ENCODE measurements at regions not wholly inside any gene's neighbourhood (a gene's known extent, or its start where the extent isn't known, plus 50 kb on each side); places are given as distances from the start of the nearest gene placed in this dataset.
"Not testable (repeated sequence)": the region's sequence is repeated elsewhere in the genome, so short reads cannot be mapped to it uniquely, and the experiment has no call there.

DNA sequence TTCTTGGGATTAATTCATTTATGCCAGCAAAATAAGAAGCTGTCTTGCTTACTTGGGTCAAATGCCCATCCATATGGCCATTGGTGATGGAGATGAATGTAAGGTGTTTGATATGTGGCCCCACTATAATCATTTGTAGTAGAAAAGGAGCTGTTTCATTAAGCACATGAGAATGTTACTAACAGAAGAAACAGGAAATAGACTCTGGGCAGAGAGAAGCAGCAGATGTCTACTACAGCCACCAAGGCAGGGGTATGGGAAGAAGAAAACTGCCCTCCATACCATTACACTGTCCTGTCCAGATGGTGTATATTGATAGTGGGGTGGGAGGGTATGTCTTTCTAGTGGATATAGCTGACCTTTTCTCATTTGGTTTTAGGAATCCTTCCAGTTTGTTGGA lies 386.6 kb upstream of the CLINT1 start:
- DNase-seq = no peak

DNA sequence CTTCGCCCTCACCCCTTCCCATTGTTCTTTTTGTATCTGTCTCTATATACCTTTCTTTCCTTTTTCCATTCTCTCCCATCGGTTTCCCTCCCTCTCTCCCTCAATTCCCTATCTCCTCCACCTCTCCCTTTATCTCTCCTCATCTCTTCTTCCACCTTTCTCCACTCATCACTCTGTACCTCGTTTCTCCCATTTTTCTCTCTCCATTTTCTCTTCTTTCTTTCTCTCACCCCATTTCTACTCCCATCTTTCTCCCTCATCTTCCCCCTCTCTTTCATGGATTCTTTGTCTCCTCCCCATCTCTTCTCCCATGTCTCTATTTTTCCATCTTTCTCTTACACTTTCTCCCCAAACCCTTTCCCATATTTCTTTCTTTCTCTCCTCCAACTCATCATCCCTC lies 385.9 kb upstream of the CLINT1 start:
- DNase-seq = no peak

DNA sequence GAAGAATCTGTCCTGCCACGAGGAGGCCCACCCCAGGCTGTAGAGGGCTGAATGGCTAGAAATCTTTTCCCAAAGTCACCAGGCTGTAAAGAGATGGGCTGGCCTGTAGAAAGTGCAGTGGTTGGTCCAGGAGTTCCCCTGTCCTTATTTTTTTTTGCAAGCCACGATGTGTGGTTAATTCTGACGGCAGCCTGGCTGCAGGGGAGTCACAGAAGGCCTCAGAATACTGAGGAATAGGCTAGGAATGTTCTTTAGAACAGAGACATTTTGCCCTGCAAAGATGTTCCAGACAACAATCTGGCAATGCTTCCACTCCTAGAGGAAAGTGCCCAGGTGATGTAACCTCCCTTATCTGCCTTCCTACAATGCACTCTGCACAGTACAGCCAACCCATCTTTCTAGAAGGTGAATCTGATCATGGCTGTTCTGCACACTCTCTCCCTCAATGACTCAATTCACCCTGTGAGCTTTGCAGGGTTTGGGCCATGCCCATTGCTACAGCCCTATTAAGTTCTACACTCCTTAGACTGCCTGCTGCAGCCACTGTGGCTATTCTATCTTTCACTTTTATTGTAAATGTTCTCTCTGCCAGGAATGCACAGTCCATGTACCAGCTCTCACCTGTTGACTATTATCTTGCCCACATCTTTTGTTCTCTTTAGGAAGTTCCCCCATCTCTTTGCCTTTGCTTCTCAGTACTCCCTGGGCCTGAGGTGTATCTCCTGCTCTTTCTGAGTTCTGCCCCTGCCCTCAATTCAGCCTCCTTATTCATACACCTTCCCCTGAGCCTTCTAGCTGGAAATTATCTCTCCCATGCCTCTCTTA lies 377.8 kb upstream of the CLINT1 start:
- no peak for DNase-seq

DNA sequence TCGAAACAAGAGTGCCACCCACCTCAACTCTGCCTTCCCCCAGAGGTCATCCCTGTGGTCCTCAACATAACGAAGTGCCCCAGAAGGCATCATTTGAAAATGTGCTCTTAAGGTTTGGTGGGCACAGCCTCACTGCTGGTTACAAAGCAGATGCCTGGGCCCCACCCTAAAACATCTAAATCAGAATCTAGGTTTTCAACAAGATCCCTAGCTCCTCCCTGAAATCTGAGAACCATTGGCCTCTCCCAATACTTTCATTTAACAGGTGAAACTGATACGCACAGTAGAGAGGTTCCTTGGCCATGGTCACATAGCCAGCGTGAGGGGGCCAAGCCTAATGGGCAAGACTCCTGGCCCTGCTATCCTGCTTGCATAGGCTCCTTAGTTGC lies 376.2 kb upstream of the CLINT1 start:
- DNase-seq = no peak

DNA sequence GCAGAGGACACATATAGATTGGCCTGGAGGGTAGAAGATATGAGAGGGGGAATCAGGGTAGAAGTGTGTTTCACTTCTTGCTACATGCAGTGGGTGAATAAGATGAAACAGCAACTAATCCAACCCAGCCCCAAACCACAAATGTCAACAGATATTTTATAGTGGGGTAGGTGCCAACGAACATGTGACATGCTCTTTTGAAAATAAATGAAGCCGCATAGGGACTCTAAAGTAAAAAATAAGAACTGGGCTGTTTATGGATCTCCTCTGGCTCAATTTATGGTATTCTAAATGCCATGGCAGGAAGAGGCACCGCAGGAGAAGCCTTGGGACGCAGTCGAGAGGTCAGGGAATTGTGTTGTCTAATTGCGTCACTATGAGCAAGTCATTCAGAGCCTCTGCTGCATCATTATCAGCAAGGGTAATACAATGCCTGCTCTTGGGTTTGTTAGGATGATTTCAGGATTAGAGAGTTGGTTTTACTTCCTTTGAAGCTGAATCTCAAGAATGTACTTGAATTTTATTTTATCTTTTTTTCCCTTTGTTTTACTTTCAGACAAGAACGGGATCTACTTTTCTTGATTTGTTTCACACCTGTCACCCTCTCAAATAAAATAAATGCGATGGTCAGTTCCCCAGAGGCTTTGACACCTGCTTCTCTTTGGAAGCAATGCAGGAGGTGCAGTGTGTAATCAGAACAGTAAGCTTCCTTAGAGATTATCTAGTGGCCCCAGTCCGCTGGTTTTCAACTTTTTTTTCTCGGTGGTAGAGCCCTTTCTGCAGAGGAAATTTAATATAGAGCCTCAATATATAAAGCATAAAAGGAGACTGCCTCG lies 375.6 kb upstream of the CLINT1 start:
- no peak for DNase-seq

GRCh38 chr5:158233735-158234322 lies 374.9 kb upstream of the CLINT1 start:
- DNase-seq = no peak

DNA sequence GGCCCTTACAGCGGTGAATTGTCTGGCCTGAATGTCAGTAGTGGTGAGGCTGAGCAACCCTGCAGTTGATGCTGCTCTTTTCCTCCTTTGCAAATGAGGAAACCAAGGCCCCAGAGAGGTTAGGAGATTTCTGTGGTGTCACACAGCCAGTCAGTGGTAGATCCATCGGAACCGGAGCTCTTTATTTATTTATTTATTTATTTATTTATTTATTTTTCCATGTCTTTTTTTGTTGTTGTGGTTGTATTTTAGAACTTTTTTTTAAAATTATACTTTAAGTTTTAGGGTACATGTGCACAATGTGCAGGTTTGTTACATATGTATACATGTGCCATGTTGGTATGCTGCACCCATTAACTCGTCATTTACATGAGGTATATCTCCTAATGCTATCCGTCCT lies 368.4 kb upstream of the CLINT1 start:
- DNase-seq = not testable (repeated sequence)

GRCh38 chr5:158226496-158226895 lies 367.6 kb upstream of the CLINT1 start:
- DNase-seq = no peak

- DNase-seq = no peak
These were observed 365.3 kb upstream of the CLINT1 start for GRCh38 chr5:158224253-158224652.

DNA sequence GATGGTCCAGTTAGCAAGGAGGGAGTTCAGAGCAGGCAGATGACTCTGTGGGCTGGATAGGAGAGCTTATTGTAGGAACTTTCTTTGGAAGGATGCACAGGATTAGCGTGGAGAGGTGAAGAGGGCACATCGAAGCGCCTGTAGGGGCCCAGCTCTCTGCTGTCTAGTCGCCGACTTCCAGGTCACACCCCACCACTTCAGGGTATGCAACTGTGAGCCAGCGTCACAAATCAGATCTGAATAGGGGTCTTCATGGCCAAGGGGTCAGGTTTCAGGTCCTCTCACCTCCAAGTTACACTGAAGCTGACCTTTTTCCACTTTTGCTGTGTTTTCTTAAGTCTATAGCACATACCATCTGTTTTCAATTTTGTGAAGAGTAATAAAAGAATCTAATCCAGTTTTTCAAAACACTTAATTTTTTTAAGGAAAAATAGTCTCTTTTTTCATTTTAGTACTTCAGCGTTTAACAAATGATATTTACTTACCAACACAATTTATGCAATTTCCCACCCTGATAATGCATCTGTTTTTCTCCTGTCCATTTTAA lies 364.2 kb upstream of the CLINT1 start:
- DNase-seq = no peak

DNA sequence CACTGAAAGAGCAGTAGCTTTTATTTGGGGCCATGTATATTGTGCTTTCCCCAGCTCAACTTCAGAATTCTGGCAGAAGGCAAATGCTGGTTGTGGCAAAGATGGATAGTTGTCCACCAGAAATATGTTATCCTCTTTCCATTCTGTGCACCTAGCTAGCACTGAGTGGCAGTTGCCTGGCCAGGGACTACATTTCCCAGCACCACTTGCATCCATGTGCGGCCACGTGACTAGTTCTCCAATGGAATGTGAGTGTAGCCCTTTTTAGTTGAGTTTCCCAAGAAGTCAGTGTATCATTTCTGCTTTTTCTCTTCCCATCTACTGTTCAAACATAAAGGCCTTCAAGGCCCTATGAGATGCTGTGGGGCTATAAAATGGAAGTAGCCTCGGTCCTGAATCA lies 354.0 kb upstream of the CLINT1 start:
- DNase-seq = no peak

DNA sequence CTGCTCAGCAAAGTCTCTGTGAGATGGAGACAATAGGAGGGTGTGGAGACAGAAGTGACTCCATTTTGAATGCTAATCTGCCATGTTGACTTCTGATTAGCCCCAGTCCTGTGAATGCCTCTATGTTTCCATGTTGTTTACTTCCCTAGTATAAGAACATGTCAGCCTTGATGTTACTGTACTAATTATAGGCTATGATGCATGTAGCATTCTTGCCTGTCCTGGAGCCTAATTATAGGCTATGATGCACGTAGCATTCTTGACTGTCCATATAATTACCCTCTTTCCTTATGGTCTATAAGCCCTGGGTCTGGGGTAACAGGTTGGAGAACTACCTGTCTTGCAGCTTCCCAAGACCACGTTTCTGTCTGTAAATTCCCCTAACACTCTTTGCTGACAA lies 353.3 kb upstream of the CLINT1 start:
- no peak for DNase-seq

DNA sequence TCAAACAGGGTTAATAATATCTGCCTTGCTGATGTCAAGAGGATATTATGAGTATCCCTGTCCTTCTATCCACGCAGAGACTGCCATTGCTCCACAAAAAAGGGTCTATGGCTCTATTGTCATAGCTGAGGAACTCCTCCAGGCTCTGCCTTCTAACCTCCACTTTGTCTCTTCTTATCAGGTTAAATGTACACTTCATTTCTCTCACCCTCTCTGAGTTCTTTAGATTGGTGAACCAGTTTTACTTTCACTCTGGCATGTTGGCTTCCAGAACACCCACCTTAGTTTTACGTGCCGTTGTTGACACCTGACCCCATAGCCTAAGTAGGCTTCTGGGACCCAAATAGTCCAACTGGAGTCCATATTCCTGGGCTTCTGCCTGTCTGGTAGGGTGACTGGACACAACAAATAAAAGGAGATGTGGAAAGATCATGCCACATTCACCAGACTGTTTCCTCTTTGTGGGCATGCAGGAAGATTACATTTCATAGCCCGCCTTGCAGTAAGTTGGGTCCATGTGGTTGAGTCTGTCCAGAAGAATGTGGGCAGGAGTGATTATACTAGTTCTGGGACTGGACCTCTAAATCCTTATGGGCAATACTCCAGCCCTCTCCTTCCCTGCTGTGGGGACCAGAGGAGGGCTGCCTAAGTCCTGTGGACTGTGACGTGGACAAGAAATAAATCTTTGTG lies 350.4 kb upstream of the CLINT1 start:
- DNase-seq = no peak

DNA sequence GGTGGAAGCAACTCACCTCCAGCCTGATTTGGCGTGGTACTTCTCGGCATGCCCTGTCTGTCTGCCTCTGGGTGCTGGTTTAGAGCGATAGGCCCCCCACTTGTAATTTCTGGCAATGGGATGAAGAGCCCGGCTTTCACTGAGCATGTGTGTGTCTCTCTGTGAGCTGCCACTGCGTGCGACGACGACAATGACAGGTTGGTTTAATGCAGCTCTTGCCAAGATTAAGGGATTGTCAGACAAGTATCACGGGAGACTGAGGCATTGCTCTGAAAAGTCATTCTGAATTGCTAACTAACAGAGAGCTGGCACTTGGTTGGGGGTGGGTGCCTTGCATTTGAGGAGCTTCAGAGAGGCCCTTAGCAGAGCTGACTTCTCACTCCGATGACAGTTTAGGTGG lies 348.8 kb upstream of the CLINT1 start:
- DNase-seq = no peak

DNA sequence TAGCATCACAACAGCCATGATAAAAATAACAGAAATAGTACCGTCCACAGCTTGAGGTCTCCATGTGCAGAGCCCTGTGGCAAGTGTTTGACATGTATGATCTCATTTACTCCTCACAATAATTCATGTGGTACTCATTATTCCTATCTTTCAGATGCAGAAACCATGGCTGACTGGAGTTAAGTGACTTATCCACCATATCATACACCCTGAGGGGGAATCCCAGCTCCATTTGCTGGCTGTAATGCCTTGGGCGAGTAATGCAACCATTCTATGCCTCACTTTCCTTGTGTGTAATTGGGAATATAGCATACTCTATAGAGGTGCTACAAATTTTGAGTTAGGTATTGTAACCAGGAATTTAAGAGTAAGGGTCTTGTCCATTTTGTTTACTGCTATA lies 347.0 kb upstream of the CLINT1 start:
- DNase-seq = no peak

GRCh38 chr5:158203261-158203660 lies 344.3 kb upstream of the CLINT1 start:
- DNase-seq = no peak

- DNase-seq = no peak
These were observed 343.9 kb upstream of the CLINT1 start for GRCh38 chr5:158202801-158203200.

GRCh38 chr5:158200619-158201018 lies 341.7 kb upstream of the CLINT1 start:
- no peak for DNase-seq

GRCh38 chr5:158198636-158199035 lies 339.7 kb upstream of the CLINT1 start:
- no peak for DNase-seq

- no peak for DNase-seq
These were observed 336.7 kb upstream of the CLINT1 start for GRCh38 chr5:158195416-158196210.

- peak; percentile 12 for DNase-seq
These were observed 335.6 kb upstream of the CLINT1 start for GRCh38 chr5:158194561-158194976.

DNA sequence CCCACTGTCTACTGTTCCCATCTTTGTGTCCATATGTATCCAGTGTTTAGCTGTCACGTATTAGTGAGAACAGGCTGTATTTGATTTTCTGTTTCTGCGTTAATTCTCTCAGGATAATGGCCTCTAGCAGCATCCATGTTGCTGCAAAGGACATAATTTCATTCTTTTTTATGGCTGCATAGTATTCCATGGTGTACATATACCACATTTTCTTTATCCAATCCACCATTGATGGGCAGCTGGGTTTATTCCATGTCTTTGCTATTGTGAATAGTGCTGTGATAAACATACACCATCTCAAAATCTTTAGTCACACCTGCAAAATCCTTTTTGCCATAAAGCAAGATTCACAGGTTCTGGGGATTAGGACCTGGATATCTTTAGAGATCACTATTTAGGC lies 334.4 kb upstream of the CLINT1 start:
- not testable (repeated sequence) for DNase-seq
